Neuronal stem cell (in vitro differentiated cells): ENCODE measurements at regions not wholly inside any gene's neighbourhood (a gene's known extent, or its start where the extent isn't known, plus 50 kb on each side); places are given as distances from the start of the nearest gene placed in this dataset.
A peak's percentile ranks its signal among the peaks of the same experiment; 100 is the strongest.

Source experiments
- DNase-seq: peaks from one replicate; pipeline ENCODE4 v3.0.0-alpha.2; 2013; ENCODE audit warnings: low spot score
- H2AFZ ChIP-seq: one replicate; pipeline ENCODE4 v1.6.1; 2013; ENCODE audit warnings: mild to moderate bottlenecking, low read length, inconsistent platforms
- H2AK5ac ChIP-seq: 2 replicates; pipeline ENCODE4 v1.6.1; 2013; ENCODE audit warnings: low read depth, mild to moderate bottlenecking, inconsistent platforms, low read length, moderate library complexity, mixed read lengths
- H2BK120ac ChIP-seq: 2 replicates; pipeline ENCODE4 v1.6.1; 2013; ENCODE audit warnings: low read depth, mild to moderate bottlenecking, inconsistent platforms, low read length, moderate library complexity, mixed read lengths
- H2BK12ac ChIP-seq: one replicate; pipeline ENCODE4 v1.6.1; 2013; ENCODE audit warnings: low read length, inconsistent platforms
- H2BK15ac ChIP-seq: 2 replicates; pipeline ENCODE4 v1.6.1; 2013; ENCODE audit warnings: mild to moderate bottlenecking, low read length, inconsistent platforms, mixed read lengths
- H2BK5ac ChIP-seq: one replicate; pipeline ENCODE4 v1.6.1; 2013; ENCODE audit warnings: inconsistent platforms, mild to moderate bottlenecking, low read length, moderate library complexity
- H3K14ac ChIP-seq: one replicate; pipeline ENCODE4 v1.6.1; 2013; ENCODE audit warnings: low read length, inconsistent platforms
- H3K18ac ChIP-seq: 2 replicates; pipeline ENCODE4 v1.6.1; 2013; ENCODE audit warnings: low read length, inconsistent platforms
- H3K23ac ChIP-seq: 2 replicates; pipeline ENCODE4 v1.6.1; 2013; ENCODE audit warnings: low read depth, mild to moderate bottlenecking, mixed read lengths, low read length, inconsistent platforms; ENCODE audit not compliant: poor library complexity
- H3K27ac ChIP-seq: replicated peaks from 3 replicates; pipeline ENCODE4 v1.5.1; 2013; ENCODE audit warnings: low read length, inconsistent platforms
- H3K27me3 ChIP-seq, 3 experiments: 2 replicates each; pipeline ENCODE4 v1.6.1; 2013; ENCODE audit warnings: low read length in 3 of 3, mild to moderate bottlenecking in 2 of 3, inconsistent platforms in 1 of 3, low read depth in 1 of 3, mixed read lengths in 1 of 3, moderate library complexity in 1 of 3; ENCODE audit not compliant: control insufficient read depth in 3 of 3, insufficient read depth in 3 of 3
- H3K36me3 ChIP-seq, 2 donors: replicated peaks in 1 of 2; 2 replicates each; pipeline ENCODE4 v1.6.1; 2013; ENCODE audit warnings: low read length in 2 of 2; ENCODE audit not compliant: control insufficient read depth in 2 of 2, insufficient read depth in 2 of 2
- H3K4ac ChIP-seq: 2 replicates; pipeline ENCODE4 v1.6.1; 2013; ENCODE audit warnings: inconsistent platforms, mild to moderate bottlenecking, low read length, moderate library complexity
- H3K4me1 ChIP-seq, 2 donors: 1 replicate in 1 of 2; 2 replicates in 1 of 2; pipeline ENCODE4 v1.6.1; 2013; ENCODE audit warnings: low read length in 2 of 2, low read depth in 1 of 2; ENCODE audit not compliant: control insufficient read depth in 2 of 2, insufficient read depth in 1 of 2
- H3K4me2 ChIP-seq: one replicate; pipeline ENCODE4 v1.6.1; 2013; ENCODE audit warnings: mild to moderate bottlenecking, low read length, inconsistent platforms; ENCODE audit not compliant: insufficient read depth, poor library complexity, severe bottlenecking
- H3K4me3 ChIP-seq, 2 donors: 2 replicates each; pipeline ENCODE4 v1.5.1; 2013; ENCODE audit warnings: low read length in 2 of 2, mild to moderate bottlenecking in 2 of 2, inconsistent platforms in 1 of 2, moderate library complexity in 1 of 2
- H3K79me1 ChIP-seq: one replicate; pipeline ENCODE4 v1.6.1; 2013; ENCODE audit warnings: low read depth, mild to moderate bottlenecking, inconsistent platforms, low read length, moderate library complexity
- H3K9ac ChIP-seq: one replicate; pipeline ENCODE4 v1.6.1; 2013; ENCODE audit warnings: mild to moderate bottlenecking, low read depth, low read length, inconsistent platforms; ENCODE audit not compliant: poor library complexity
- H3K9me3 ChIP-seq, 2 donors: replicated peaks in 1 of 2; 2 replicates each; pipeline versions ENCODE3 to v1.6.1; 2013; ENCODE audit warnings: low read length in 2 of 2, mild to moderate bottlenecking in 2 of 2, inconsistent platforms in 1 of 2, low read depth in 1 of 2, mixed read lengths in 1 of 2, moderate library complexity in 1 of 2; ENCODE audit not compliant: control insufficient read depth in 2 of 2, insufficient read depth in 1 of 2
- H4K8ac ChIP-seq: one replicate; pipeline ENCODE4 v1.6.1; 2013; ENCODE audit warnings: low read depth, mild to moderate bottlenecking, inconsistent platforms, low read length, moderate library complexity
- H4K91ac ChIP-seq: one replicate; pipeline ENCODE4 v1.6.1; 2013; ENCODE audit warnings: low read length, low read depth, mild to moderate bottlenecking, inconsistent platforms; ENCODE audit not compliant: poor library complexity
- WGBS, 2 donors: extraction: QIAGEN DNeasy Blood & Tissue Kit; methylation state at CpG; one replicate each; pipeline ENCODE4 v1.1.7; 2013; ENCODE audit warnings: missing lambda C conversion rate in 2 of 2, mixed read lengths in 1 of 2; ENCODE audit not compliant: insufficient read length in 2 of 2, insufficient replicate concordance in 1 of 2; ENCODE audit errors: extremely low coverage in 2 of 2; 5-methylcytosine and 5-hydroxymethylcytosine counted together

GRCh38 chr10:71004176-71005075 is 116.1 kb upstream of the PCBD1 start:
- Histone ChIP-seq H3K79me1 (no peaks in the 10 kb centered on the region), H2BK5ac (no peak overlapping the region), H3K18ac (peak overlapping the region; percentile 38), H4K91ac (no peak overlapping the region), H3K9me3 (peaks cover 0 to 3% of the 10 kb centered on the region in 2 donors), H3K27ac (no peak overlapping the region), H2AFZ (no peak overlapping the region), H3K9ac (no peak overlapping the region), H3K4ac (no peak overlapping the region), H2BK12ac (peak overlapping the region; percentile 86), H4K8ac (peak overlapping the region; percentile 66), H3K4me2 (no peak overlapping the region), H3K23ac (no peak overlapping the region), H3K4me3 (no peak overlapping the region), H3K4me1 (peaks cover 0 to 19% of the 10 kb centered on the region in 2 donors), H2AK5ac (peak overlapping the region; percentile 36), H2BK15ac (peak overlapping the region; percentile 41), H3K14ac (no peak overlapping the region), H3K36me3 (no peaks in the 10 kb centered on the region), H3K27me3 (no peaks in the 10 kb centered on the region), H2BK120ac (no peak overlapping the region)
- WGBS, 2 donors: no CpG with 5 or more reads among the region's 9 CpGs
- DNase-seq: no peak

- H3K27me3 ChIP-seq: no peaks in the 10 kb centered on the region
- H3K9ac ChIP-seq: no peak overlapping the region
- no peak overlapping the region for H3K4ac ChIP-seq
These were observed 117.3 kb upstream of the PCBD1 start for GRCh38 chr10:71005337-71006305.

DNA sequence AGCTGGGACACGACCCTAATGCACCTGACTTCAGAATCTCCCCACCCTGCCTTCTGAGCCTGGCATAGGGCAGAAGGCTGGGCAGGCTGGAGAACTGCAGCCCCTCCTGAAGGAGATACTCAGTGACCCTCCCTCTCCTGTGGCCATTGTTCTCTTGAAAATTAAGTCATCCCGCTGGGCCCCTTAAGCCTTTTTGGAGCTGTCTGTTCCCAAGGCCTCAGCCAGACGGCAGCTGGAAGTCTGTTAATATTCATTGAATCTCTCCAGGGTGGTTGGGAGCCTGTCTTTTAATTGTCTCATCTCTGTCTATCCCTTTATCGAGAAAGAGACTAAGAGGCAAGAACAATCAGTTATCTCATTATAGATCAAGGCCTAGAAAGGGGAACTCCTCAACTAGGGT is 118.1 kb upstream of the PCBD1 start:
- Histone ChIP-seq H2AFZ (no peak overlapping the region), H3K4me3 (no peak overlapping the region), H3K4me2 (no peak overlapping the region), H3K9me3 (no peaks in the 10 kb centered on the region), H3K14ac (no peak overlapping the region), H3K27me3 (no peaks in the 10 kb centered on the region), H3K27ac (no peak overlapping the region), H3K9ac (no peak overlapping the region), H2AK5ac (peak overlapping the region; percentile 22), H2BK5ac (no peak overlapping the region), H3K79me1 (no peaks in the 10 kb centered on the region), H3K23ac (peak overlapping the region; percentile 31), H3K4ac (no peak overlapping the region), H2BK15ac (no peak overlapping the region), H4K8ac (no peak overlapping the region), H3K4me1 (peaks cover 0 to 19% of the 10 kb centered on the region in 2 donors), H3K18ac (peak overlapping the region; percentile 88), H3K36me3 (no peaks in the 10 kb centered on the region), H2BK12ac (no peak overlapping the region), H2BK120ac (peak overlapping the region; percentile 49), H4K91ac (no peak overlapping the region)
- DNase-seq: peak; percentile 27
- no CpG with 5 or more reads among the region's 4 CpGs for WGBS, 2 donors

More at GRCh38 chr10:71005337-71006305, 117.3 kb upstream of the PCBD1 start:
- WGBS, 2 donors: no CpG with 5 or more reads among the region's 23 CpGs
- H2AK5ac ChIP-seq: peak overlapping the region; percentile 22
- H3K4me3 ChIP-seq: no peak overlapping the region
- H3K9me3 ChIP-seq: no peaks in the 10 kb centered on the region
- no peak overlapping the region for H4K8ac ChIP-seq
- peak overlapping the region; percentile 31 for H3K23ac ChIP-seq
- no peaks in the 10 kb centered on the region for H3K79me1 ChIP-seq
- peak overlapping the region; percentile 77 for H2BK12ac ChIP-seq
- no peak overlapping the region for H3K4me2 ChIP-seq
- DNase-seq: no peak
- H2BK5ac ChIP-seq: no peak overlapping the region
- H2AFZ ChIP-seq: no peak overlapping the region
- no peak overlapping the region for H4K91ac ChIP-seq
- H3K14ac ChIP-seq: no peak overlapping the region
- peak overlapping the region; percentile 88 for H3K18ac ChIP-seq
- H2BK120ac ChIP-seq: peak overlapping the region; percentile 49
- H3K4me1 ChIP-seq: peaks cover 0 to 19% of the 10 kb centered on the region in 2 donors
- H3K36me3 ChIP-seq: no peaks in the 10 kb centered on the region
- no peak overlapping the region for H3K27ac ChIP-seq
- H2BK15ac ChIP-seq: peak overlapping the region; percentile 41
